ENCODE measurements at regions not wholly inside any gene's neighbourhood (a gene's known extent, or its start where the extent isn't known, plus 50 kb on each side); places are given as distances from the start of the nearest gene placed in this dataset.

DNA sequence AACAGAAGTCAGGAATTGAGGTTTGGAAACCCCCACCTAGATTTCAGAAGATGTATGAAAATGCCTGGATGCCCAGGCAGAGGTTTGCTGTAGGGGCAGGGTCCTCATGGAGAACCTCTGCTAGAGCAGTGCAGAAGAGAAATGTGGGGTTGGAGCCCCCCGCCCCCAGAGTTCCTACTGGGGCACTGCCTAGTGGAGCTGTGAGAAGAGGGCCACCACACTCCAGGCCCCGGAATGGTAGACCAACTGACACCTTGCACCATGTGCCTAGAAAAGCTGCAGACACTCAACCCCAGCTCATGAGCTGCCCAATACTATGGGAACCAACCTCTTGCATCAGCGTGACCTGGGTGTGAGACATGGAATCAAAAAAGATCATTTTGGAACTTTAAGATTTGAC lies 967.0 kb upstream of the NRXN1 start:
- TF ChIP-seq, protein P1, sequence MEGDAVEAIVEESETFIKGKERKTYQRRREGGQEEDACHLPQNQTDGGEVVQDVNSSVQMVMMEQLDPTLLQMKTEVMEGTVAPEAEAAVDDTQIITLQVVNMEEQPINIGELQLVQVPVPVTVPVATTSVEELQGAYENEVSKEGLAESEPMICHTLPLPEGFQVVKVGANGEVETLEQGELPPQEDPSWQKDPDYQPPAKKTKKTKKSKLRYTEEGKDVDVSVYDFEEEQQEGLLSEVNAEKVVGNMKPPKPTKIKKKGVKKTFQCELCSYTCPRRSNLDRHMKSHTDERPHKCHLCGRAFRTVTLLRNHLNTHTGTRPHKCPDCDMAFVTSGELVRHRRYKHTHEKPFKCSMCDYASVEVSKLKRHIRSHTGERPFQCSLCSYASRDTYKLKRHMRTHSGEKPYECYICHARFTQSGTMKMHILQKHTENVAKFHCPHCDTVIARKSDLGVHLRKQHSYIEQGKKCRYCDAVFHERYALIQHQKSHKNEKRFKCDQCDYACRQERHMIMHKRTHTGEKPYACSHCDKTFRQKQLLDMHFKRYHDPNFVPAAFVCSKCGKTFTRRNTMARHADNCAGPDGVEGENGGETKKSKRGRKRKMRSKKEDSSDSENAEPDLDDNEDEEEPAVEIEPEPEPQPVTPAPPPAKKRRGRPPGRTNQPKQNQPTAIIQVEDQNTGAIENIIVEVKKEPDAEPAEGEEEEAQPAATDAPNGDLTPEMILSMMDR (IDR thresholded peaks at IDR 0.05), result no peak
- TF ChIP-seq POLR2A (IDR thresholded peaks at IDR 0.05), result no peak
- WGBS, 2 donors, result 95 to 97% methylated on average over 3 of the region's 3 CpGs
- H3K4me3 ChIP-seq (ENCODE audit: low read depth, poor library complexity, severe bottlenecking), result no peak overlapping the region
- DNase-seq (ENCODE audit: low spot score in 2 of 2), result no peak
- intact Hi-C loops (cut with DNase I; ENCODE audit: low total_unique reads), result no loop called here

DNA sequence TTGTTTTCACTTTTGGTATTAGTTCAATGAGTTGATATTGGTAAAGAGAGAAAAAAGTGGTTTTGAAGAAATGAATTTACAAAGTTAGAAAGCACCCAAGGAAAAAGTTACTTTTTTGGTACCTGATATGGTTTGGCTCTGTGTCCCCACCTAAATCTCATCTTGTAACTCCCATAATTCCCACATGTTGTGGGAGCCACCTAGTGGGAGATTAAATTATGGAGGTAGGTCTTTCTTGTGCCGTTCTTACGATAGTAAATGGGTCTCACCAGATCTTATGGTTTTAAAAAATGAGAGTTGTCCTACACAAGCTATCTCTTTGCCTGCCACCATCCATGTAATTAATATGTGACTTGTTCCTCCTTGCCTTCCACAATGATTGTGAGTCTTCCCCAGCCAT lies 965.6 kb upstream of the NRXN1 start:
- intact Hi-C loops (cut with DNase I; ENCODE audit: low total_unique reads), result no loop called here
- H3K4me3 ChIP-seq (ENCODE audit: low read depth, poor library complexity, severe bottlenecking), result no peak overlapping the region
- DNase-seq (ENCODE audit: low spot score in 2 of 2), result no peak
- TF ChIP-seq, protein P1 (IDR thresholded peaks at IDR 0.05), result no peak
- no peak for TF ChIP-seq POLR2A (IDR thresholded peaks at IDR 0.05)
- WGBS, 2 donors, result 91 to 92% methylated on average over 2 of the region's 2 CpGs

DNA sequence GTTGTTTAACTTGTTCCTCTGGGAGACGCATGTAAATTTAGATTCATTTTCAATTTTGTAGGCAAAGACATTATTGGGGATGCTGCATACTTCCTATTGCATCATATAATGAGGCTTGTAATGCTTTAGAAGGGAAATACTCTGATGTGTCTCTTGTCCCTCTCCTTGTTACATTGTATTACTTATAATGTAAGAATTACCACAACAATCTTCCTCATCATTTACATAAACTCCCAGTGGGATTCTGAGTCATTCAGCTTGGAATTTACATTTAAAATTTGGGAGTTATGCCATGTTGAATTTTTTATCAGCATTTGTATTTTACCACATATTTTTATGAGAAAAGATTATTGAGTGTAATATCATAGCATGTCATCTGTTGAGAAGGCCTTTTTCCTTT lies 963.4 kb upstream of the NRXN1 start:
- DNase-seq (ENCODE audit: low spot score in 2 of 2), result no peak
- H3K4me3 ChIP-seq (ENCODE audit: low read depth, poor library complexity, severe bottlenecking), result no peak overlapping the region
- TF ChIP-seq, protein P1 (IDR thresholded peaks at IDR 0.05), result no peak
- TF ChIP-seq POLR2A (IDR thresholded peaks at IDR 0.05), result no peak
- WGBS, 2 donors, result 59 to 61% methylated on average over 1 of the region's 1 CpG
- intact Hi-C loops (cut with DNase I; ENCODE audit: low total_unique reads), result no loop called here

DNA sequence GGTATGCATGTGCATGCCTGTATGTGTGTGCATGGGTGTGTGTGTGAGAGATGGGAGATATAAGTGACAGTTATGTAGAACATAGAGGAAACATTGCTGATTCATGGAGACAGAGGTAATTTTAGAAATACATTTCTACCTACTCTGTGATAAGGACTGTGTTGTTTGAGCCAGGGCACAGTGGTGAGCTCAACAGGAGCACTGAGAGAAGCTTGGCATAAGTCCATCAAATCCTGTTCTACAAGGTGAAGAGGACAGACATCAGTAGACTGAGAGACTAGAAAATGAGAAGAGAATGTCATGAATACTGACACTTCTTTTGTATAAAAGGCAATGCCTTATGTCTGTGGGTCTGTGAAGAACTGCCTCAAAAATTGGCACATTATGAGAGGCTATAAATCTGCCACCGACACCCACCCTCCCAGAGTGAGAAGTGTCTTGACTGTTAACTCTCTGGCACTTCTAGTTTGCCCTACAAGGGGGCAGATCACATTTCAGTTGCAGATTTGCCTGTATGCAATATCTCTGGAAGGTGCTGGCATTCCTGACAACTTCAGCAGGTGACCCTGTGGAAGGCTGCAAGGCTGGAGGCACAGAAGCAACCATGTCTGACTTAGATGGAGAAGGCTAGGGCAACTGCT lies 962.3 kb upstream of the NRXN1 start:
- intact Hi-C loops (cut with DNase I; ENCODE audit: low total_unique reads), result no loop called here
- no peak overlapping the region for H3K4me3 ChIP-seq (ENCODE audit: low read depth, poor library complexity, severe bottlenecking)
- TF ChIP-seq, protein P1 (IDR thresholded peaks at IDR 0.05), result no peak
- no peak for TF ChIP-seq POLR2A (IDR thresholded peaks at IDR 0.05)
- no peak for DNase-seq (ENCODE audit: low spot score in 2 of 2)
- WGBS, 2 donors, result 43 to 58% methylated on average over 1 of the region's 1 CpG

- H3K4me3 ChIP-seq (ENCODE audit: low read depth, poor library complexity, severe bottlenecking), result no peak overlapping the region
- intact Hi-C loops (cut with DNase I; ENCODE audit: low total_unique reads), result no loop called here
- DNase-seq (ENCODE audit: low spot score in 2 of 2), result no peak
- TF ChIP-seq, protein P1 (IDR thresholded peaks at IDR 0.05), result no peak
- TF ChIP-seq POLR2A (IDR thresholded peaks at IDR 0.05), result no peak
Observed at GRCh38 chr2:51990684-51991083, 958.8 kb upstream of the NRXN1 start.

DNA sequence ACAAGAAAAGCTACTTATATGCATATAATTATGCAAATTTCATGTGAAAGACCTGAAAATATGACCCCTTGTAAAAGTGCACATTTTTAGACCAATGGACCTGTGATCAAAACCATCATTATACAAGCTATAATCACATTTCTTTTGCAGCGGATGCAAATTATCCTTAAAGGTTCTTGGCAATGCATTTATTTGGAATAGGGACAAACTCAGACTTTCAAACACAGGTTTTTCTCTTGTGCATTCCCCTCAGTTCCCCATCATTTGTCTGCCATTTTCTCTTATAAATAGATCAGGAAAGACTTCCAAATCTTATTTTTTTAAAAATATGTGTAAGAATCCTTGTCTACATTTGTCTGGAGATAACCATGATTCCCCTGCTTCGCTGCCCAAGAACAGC lies 954.2 kb upstream of the NRXN1 start:
- H3K4me3 ChIP-seq (ENCODE audit: low read depth, poor library complexity, severe bottlenecking), result no peak overlapping the region
- no peak for DNase-seq (ENCODE audit: low spot score in 2 of 2)
- 84 to 92% methylated on average over 2 of the region's 2 CpGs for WGBS, 2 donors
- intact Hi-C loops (cut with DNase I; ENCODE audit: low total_unique reads), result no loop called here
- TF ChIP-seq POLR2A (IDR thresholded peaks at IDR 0.05), result no peak
- TF ChIP-seq, protein P1 (IDR thresholded peaks at IDR 0.05), result no peak

All from lower leg skin (tissue), 4 donors.